GM19452 (cell line): ENCODE measurements at regions not wholly inside any gene's neighbourhood (a gene's known extent, or its start where the extent isn't known, plus 50 kb on each side); places are given as distances from the start of the nearest gene placed in this dataset.
A peak's percentile ranks its signal among the peaks of the same experiment; 100 is the strongest.

Source experiments
- ATAC-seq: cut with Tn5 transposase; IDR thresholded peaks from one replicate; pipeline ENCODE4 v1.9.1; 2021; ENCODE audit not compliant: unreplicated experiment

DNA sequence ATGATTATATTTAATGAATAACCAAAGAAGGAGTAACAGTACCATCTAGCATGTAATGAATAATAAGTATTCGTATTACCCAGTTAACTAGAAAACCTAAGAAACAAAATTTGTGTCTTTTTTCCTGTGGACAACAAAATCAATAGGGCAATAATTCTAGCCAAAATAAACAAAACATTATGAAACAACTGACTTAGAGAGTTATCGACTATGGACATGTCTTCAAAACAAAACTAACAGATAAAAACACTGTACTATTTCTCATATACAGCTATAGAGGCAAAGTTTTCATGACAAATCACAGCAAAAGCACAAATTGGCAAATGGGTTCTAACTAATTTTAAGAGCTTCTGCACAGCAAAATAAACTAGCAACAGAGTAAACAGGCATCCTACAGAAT, 224.1 kb downstream of the ALX1 start:
- no peak for ATAC-seq

DNA sequence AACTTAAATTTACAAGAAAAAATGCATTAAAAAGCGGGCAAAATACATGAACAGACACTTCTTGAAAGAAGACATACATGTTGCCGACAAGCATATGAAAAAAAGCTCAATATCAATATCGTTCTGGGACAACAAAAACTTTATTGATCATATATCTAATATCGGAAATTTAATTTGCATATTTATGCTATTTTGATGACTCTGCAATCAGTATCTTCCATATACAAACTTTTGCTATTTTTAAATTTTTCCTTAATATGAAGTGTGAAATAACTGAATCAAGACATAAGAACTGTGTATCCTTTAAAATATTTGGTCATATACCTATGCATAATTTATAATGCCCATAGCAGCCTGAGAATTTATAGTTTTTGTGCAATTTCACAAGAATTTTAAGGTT, 224.6 kb downstream of the ALX1 start:
- ATAC-seq, result no peak

GRCh38 chr12:85507456-85507855, 227.4 kb downstream of the ALX1 start:
- no peak for ATAC-seq

DNA sequence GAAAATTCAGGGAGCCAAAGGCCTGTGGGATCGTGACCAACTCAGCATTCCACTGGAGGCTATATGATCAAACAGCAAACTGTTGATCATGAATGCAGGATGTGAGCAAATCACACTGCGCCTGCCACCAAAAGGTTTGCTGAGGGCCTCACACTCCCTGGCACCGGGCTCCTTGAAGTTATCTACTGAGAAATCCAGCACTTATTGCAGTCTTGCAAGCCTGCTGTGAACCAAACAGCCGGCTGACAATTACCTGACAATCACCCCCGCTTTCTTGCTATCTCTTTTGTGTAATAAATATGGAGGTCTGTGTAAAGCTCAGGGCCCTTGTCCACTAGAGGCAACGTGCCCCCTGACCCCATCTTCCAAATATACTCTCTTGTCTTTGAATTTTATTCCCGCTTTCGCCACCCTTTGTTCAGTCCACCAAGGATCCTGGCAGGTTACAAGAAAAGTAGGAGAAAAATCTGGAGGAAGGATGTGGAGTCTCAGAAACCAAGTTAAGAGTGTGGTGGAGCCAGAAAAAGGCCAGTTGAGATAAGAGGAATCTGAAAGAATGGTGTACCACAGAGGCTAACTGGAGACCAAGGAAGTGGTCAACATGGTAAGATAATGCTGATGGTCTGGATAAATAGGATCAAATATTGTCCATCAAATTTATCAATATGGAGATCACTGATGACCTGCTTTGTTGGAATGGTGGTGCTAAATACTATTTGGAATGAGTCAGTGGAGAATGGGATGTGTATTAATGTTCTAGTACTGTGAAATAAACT, 229.2 kb downstream of the ALX1 start:
- peak; percentile 47 for ATAC-seq

- ATAC-seq, result peak; percentile 95
Measured at GRCh38 chr12:85509857-85510256, 229.8 kb downstream of the ALX1 start.

- no peak for ATAC-seq
Measured at GRCh38 chr12:85516039-85516438, 236.0 kb downstream of the ALX1 start.

GRCh38 chr12:85516667-85517325, 236.8 kb downstream of the ALX1 start:
- ATAC-seq, result no peak

- ATAC-seq, result no peak
Measured at GRCh38 chr12:85519163-85519562, 239.1 kb downstream of the ALX1 start.

DNA sequence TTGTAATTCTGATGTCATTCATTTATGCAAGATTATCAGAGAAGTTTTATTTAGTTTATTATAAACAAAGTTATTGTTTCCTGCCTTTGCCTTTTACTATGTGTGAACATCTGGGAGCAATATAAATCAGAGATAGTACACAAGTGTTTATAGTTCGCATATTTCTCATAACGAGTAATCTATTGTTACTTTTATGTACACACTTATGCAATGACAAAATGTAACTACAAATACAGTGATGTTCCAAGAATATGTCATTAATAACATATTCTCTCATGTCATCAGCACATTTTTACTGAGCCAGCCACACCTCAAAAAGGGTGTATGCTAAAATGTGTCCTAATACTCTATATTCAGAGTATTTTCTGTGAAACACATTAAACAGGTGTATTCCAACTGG, 243.2 kb downstream of the ALX1 start:
- no peak for ATAC-seq

DNA sequence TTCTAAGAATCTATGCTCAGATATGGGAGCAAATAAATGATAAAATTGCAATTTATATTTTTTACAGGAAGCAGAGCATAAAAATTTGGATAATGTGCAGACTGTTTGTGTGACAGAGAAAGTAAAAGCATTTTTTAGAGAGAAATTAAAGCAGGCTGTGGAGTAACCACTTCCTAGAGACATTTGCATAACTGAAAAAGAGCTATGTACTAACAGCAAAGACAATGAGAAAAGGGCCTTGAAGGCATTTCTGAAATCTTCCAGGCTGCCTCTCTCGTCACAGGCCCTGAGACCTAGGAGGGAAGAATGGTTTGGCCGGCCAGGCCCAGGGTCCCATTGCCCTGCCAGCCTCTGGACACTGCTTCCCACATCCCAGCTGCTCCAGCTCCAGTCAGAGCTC, 247.2 kb downstream of the ALX1 start:
- ATAC-seq, result peak; percentile 62

- ATAC-seq, result no peak
Measured at GRCh38 chr12:85529896-85530295, 249.9 kb downstream of the ALX1 start.

- ATAC-seq, result no peak
Measured at GRCh38 chr12:85530456-85530855, 250.4 kb downstream of the ALX1 start.

GRCh38 chr12:85531341-85531740, 251.3 kb downstream of the ALX1 start:
- ATAC-seq, result peak; percentile 95

GRCh38 chr12:85549640-85550039, 269.6 kb downstream of the ALX1 start:
- ATAC-seq, result no peak

DNA sequence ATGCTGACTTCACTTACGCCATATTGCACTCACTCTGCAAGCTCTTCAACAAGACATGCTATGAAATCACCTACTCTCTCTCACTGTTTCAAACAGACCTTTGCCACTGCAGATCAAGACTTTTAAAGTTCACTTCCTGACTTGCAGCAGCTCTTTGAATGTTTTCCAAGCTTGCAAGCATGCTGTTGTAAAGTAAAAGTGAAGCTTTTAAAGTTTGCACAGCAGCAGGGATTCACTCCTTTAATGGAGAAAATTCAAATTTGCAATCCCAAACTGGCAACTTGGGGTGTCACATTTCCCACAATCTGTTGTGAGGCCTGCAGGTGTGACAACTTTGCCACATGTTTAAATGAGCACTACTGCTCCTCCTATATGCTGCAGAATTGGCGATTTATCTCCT, 270.9 kb downstream of the ALX1 start:
- no peak for ATAC-seq

GRCh38 chr12:85552461-85552860, 272.4 kb downstream of the ALX1 start:
- ATAC-seq, result no peak

- ATAC-seq, result no peak
Measured at GRCh38 chr12:85557850-85558249, 277.8 kb downstream of the ALX1 start.

GRCh38 chr12:85558684-85559083, 277.5 kb downstream of the RASSF9 start:
- ATAC-seq, result no peak

GRCh38 chr12:85559127-85559526, 277.1 kb downstream of the RASSF9 start:
- ATAC-seq, result no peak

- ATAC-seq, result no peak
Measured at GRCh38 chr12:85559536-85559935, 276.7 kb downstream of the RASSF9 start.

DNA sequence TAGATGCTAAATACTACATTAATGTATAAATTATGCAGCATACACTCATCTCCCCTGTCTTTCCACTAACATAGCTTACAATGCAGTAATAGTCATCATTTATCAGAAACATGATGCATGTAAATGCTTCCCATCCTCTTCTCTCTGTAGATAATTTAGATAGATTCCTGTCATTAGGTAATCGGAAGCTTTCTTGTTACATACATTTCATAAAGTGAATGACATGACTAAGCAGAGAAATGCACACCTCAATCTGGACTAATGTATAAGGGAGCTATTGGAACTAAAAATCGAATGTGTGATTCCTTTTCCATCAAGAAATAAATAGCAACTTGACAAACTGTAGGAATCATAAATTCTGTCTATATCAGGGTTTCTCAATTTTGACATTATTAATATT, 273.4 kb downstream of the RASSF9 start:
- ATAC-seq, result no peak

GRCh38 chr12:85564786-85565185, 271.4 kb downstream of the RASSF9 start:
- no peak for ATAC-seq
